ENCODE measurements at regions not wholly inside any gene's neighbourhood (a gene's known extent, or its start where the extent isn't known, plus 50 kb on each side); places are given as distances from the start of the nearest gene placed in this dataset.
"Not testable (repeated sequence)": the region's sequence is repeated elsewhere in the genome, so short reads cannot be mapped to it uniquely, and the experiment has no call there.

GRCh38 chr12:14211947-14212387, 153.5 kb upstream of the ATF7IP start:
- Histone ChIP-seq H3K4me1 (ENCODE audit: insufficient read depth, low read length, poor library complexity, severe bottlenecking) (no peaks in the 10 kb centered on the region), H3K9me3 (ENCODE audit: low read depth, low read length, poor library complexity, severe bottlenecking) (no peaks in the 10 kb centered on the region), H3K27me3 (replicated peaks; ENCODE audit: insufficient read depth, low read depth, low read length, poor library complexity) (no peaks in the 10 kb centered on the region), H3K36me3 (ENCODE audit: insufficient read depth, low read length, poor library complexity, severe bottlenecking) (no peaks in the 10 kb centered on the region), H3K27ac (ENCODE audit: low read depth, low read length, poor library complexity, severe bottlenecking) (no peak overlapping the region), H3K4me3 (ENCODE audit: low read depth, low read length, poor library complexity, severe bottlenecking) (no peak overlapping the region)
- ChIA-PET POLR2A (ENCODE audit: low non-redundant PET) (no interaction called here), CTCF (no interaction called here)
- TF ChIP-seq CTCF (conservative IDR thresholded peaks at IDR 0.05; ENCODE audit: low read depth, low read length) (no peak), EZH2 (IDR thresholded peaks at IDR 0.05; ENCODE audit: borderline replicate concordance, low read depth, low read length, poor library complexity, severe bottlenecking) (no peak)
- no TSS peak for BruUV-seq (replicated peaks)
- DNase-seq (ENCODE audit: low spot score), result no peak
- intact Hi-C loops (cut with micrococcal nuclease; ENCODE audit: unreplicated experiment), result no loop called here

GRCh38 chr12:14213542-14213941, 151.9 kb upstream of the ATF7IP start:
- DNase-seq (ENCODE audit: low spot score), result no peak
- Histone ChIP-seq H3K4me3 (ENCODE audit: low read depth, low read length, poor library complexity, severe bottlenecking) (no peak overlapping the region), H3K9me3 (ENCODE audit: low read depth, low read length, poor library complexity, severe bottlenecking) (no peaks in the 10 kb centered on the region), H3K4me1 (ENCODE audit: insufficient read depth, low read length, poor library complexity, severe bottlenecking) (peaks cover 6% of the 10 kb centered on the region), H3K36me3 (ENCODE audit: insufficient read depth, low read length, poor library complexity, severe bottlenecking) (no peaks in the 10 kb centered on the region), H3K27me3 (replicated peaks; ENCODE audit: insufficient read depth, low read depth, low read length, poor library complexity) (no peaks in the 10 kb centered on the region), H3K27ac (ENCODE audit: low read depth, low read length, poor library complexity, severe bottlenecking) (no peak overlapping the region)
- TF ChIP-seq EZH2 (IDR thresholded peaks at IDR 0.05; ENCODE audit: borderline replicate concordance, low read depth, low read length, poor library complexity, severe bottlenecking), result no peak
- intact Hi-C loops (cut with micrococcal nuclease; ENCODE audit: unreplicated experiment), result no loop called here
- ChIA-PET CTCF (no interaction called here), POLR2A (ENCODE audit: low non-redundant PET) (no interaction called here)
- BruUV-seq (replicated peaks), result no TSS peak

- no peaks in the 10 kb centered on the region for H3K9me3 ChIP-seq (ENCODE audit: low read depth, low read length, poor library complexity, severe bottlenecking)
- TF ChIP-seq CTCF (conservative IDR thresholded peaks at IDR 0.05; ENCODE audit: low read depth, low read length) (no peak), EZH2 (IDR thresholded peaks at IDR 0.05; ENCODE audit: borderline replicate concordance, low read depth, low read length, poor library complexity, severe bottlenecking) (no peak)
- peaks cover 9% of the 10 kb centered on the region for H3K4me1 ChIP-seq (ENCODE audit: insufficient read depth, low read length, poor library complexity, severe bottlenecking)
- BruUV-seq (replicated peaks), result no TSS peak
- H3K4me3 ChIP-seq (ENCODE audit: low read depth, low read length, poor library complexity, severe bottlenecking), result no peak overlapping the region
- ChIA-PET CTCF (no interaction called here), POLR2A (ENCODE audit: low non-redundant PET) (no interaction called here)
- no peak overlapping the region for H3K27ac ChIP-seq (ENCODE audit: low read depth, low read length, poor library complexity, severe bottlenecking)
- intact Hi-C loops (cut with micrococcal nuclease; ENCODE audit: unreplicated experiment), result no loop called here
- H3K36me3 ChIP-seq (ENCODE audit: insufficient read depth, low read length, poor library complexity, severe bottlenecking), result no peaks in the 10 kb centered on the region
- H3K27me3 ChIP-seq (replicated peaks; ENCODE audit: insufficient read depth, low read depth, low read length, poor library complexity), result no peaks in the 10 kb centered on the region
- DNase-seq (ENCODE audit: low spot score), result no peak
These were observed 151.0 kb upstream of the ATF7IP start for GRCh38 chr12:14214495-14214894.

GRCh38 chr12:14215949-14216348, 149.5 kb upstream of the ATF7IP start:
- H3K9me3 ChIP-seq (ENCODE audit: low read depth, low read length, poor library complexity, severe bottlenecking); H3K4me1 ChIP-seq (ENCODE audit: insufficient read depth, low read length, poor library complexity, severe bottlenecking); H3K27ac ChIP-seq (ENCODE audit: low read depth, low read length, poor library complexity, severe bottlenecking); POLR2A ChIA-PET (ENCODE audit: low non-redundant PET); DNase-seq (ENCODE audit: low spot score); H3K36me3 ChIP-seq (ENCODE audit: insufficient read depth, low read length, poor library complexity, severe bottlenecking); BruUV-seq (replicated peaks); H3K4me3 ChIP-seq (ENCODE audit: low read depth, low read length, poor library complexity, severe bottlenecking); intact Hi-C loops (cut with micrococcal nuclease; ENCODE audit: unreplicated experiment); H3K27me3 ChIP-seq (replicated peaks; ENCODE audit: insufficient read depth, low read depth, low read length, poor library complexity): not testable (repeated sequence)
- CTCF ChIA-PET, result interaction anchor here (0.5 to 0.6 kb wide), 2 partner anchors 298 to 960 kb away, joined by 3 to 11 read pairs; no protein-coding TSS in a partner anchor

All from A673 (cell line).